Type B pancreatic cell (in vitro differentiated cells): ENCODE measurements at regions not wholly inside any gene's neighbourhood (a gene's known extent, or its start where the extent isn't known, plus 50 kb on each side); places are given as distances from the start of the nearest gene placed in this dataset.

ENCODE experiments used
- DNase-seq: peaks from one replicate; pipeline ENCODE4 v3.0.0; 2021; ENCODE audit warnings: mixed read lengths; ENCODE audit not compliant: unreplicated experiment; ENCODE audit errors: extremely low spot score
- H3K27ac Mint-ChIP-seq: 2 replicates; pipeline ENCODE4 v1.8.0; 2021; ENCODE audit warnings: mild to moderate bottlenecking, mixed read lengths
- H3K27me3 Mint-ChIP-seq: 2 replicates; pipeline ENCODE4 v1.8.0; 2021; ENCODE audit warnings: mixed read lengths
- H3K36me3 Mint-ChIP-seq: 2 replicates; pipeline ENCODE4 v1.8.0; 2021; ENCODE audit warnings: mixed read lengths
- H3K4me1 Mint-ChIP-seq: one replicate; pipeline ENCODE4 v1.8.0; 2021; ENCODE audit warnings: mixed read lengths; ENCODE audit not compliant: unreplicated experiment
- H3K4me3 Mint-ChIP-seq: 2 replicates; pipeline ENCODE4 v1.8.0; 2021; ENCODE audit warnings: mild to moderate bottlenecking, mixed read lengths
- H3K9me3 Mint-ChIP-seq: 2 replicates; pipeline ENCODE4 v1.8.0; 2021; ENCODE audit warnings: mixed read lengths
- TF ChIP-seq, protein P1 (sequence below): fragments of 200-600 bp; sonication (generic); conservative IDR thresholded peaks from 2 replicates; pipeline ENCODE4 v1.5.0; 2021; ENCODE audit warnings: antibody characterized with exemption, mild to moderate bottlenecking

DNA sequence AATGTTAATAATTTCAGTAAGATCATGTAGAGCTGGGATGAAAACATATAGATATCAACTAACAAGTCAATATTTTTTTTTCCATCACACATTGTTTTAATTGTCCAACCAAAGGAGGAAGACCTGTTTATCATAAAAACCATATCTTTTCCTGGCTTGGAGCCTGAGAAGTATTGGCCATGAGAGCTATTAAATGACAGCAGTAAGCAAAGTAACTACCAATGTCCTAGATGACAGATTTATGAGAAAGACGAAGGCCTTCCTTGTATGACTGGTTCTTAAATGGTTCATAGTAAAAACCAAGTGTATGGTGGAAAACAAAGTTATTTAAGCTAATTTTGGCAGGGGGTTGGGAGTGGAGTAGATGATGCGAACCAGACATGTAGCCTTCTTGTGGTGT lies 1147.1 kb upstream of the TENM4 start:
- DNase-seq: no peak
- peaks cover 8% of the 10 kb centered on the region for H3K4me1 Mint-ChIP-seq
- no peaks in the 10 kb centered on the region for H3K36me3 Mint-ChIP-seq
- H3K27me3 Mint-ChIP-seq: no peaks in the 10 kb centered on the region
- H3K4me3 Mint-ChIP-seq: no peak overlapping the region
- no peak overlapping the region for H3K27ac Mint-ChIP-seq
- H3K9me3 Mint-ChIP-seq: peaks cover 6% of the 10 kb centered on the region
- TF ChIP-seq, protein P1, sequence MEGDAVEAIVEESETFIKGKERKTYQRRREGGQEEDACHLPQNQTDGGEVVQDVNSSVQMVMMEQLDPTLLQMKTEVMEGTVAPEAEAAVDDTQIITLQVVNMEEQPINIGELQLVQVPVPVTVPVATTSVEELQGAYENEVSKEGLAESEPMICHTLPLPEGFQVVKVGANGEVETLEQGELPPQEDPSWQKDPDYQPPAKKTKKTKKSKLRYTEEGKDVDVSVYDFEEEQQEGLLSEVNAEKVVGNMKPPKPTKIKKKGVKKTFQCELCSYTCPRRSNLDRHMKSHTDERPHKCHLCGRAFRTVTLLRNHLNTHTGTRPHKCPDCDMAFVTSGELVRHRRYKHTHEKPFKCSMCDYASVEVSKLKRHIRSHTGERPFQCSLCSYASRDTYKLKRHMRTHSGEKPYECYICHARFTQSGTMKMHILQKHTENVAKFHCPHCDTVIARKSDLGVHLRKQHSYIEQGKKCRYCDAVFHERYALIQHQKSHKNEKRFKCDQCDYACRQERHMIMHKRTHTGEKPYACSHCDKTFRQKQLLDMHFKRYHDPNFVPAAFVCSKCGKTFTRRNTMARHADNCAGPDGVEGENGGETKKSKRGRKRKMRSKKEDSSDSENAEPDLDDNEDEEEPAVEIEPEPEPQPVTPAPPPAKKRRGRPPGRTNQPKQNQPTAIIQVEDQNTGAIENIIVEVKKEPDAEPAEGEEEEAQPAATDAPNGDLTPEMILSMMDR: no peak

DNA sequence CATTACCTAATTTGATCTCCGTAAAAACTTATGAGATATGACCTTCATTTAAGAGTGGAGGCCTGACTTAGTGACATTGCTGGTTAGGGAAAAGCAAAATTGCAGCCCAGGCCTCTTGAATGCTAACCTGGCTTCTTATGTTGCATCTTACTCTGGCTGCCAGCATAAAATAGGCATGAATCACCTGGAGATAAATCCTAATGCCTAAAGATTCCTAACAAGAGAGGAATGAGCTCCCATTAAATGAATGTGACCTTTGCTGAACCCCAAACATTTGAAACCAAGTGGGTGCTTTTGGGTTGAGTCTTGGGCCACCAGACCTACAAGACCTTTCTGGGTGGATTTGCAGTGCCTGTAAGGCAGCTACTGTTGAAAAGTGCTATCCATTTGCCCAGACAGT lies 1145.6 kb upstream of the TENM4 start:
- TF ChIP-seq, protein P1: no peak
- H3K27ac Mint-ChIP-seq: no peak overlapping the region

DNA sequence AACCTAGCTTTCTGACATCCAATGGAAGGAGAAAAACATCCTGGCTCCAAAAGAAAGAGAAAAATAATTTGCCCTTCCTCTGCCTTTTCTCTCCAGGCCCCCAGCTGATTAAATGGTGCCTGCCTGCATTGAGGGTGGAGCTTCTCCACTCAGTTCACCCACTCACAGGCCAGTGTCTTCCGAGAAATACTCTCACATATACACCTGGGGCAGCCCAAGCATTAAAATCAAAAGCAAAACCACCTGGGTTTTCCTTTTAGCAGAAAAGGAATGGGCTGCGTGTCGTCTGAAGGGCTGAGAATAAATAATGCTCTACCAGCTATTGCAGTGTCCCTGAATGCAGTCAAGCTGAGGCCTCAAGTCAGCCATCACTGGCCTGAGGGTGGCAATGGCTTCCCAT lies 1143.8 kb upstream of the TENM4 start:
- Mint-ChIP-seq H3K36me3 (no peaks in the 10 kb centered on the region), H3K27me3 (no peaks in the 10 kb centered on the region), H3K9me3 (no peaks in the 10 kb centered on the region), H3K4me1 (peaks cover 8% of the 10 kb centered on the region), H3K4me3 (no peak overlapping the region), H3K27ac (no peak overlapping the region)
- DNase-seq: no peak
- TF ChIP-seq, protein P1: no peak

More for the DNA sequence above, 1145.6 kb upstream of the TENM4 start:
- DNase-seq: no peak
- peaks cover 8% of the 10 kb centered on the region for H3K4me1 Mint-ChIP-seq
- H3K27me3 Mint-ChIP-seq: no peaks in the 10 kb centered on the region
- no peaks in the 10 kb centered on the region for H3K36me3 Mint-ChIP-seq
- H3K4me3 Mint-ChIP-seq: no peak overlapping the region
- peaks cover 6% of the 10 kb centered on the region for H3K9me3 Mint-ChIP-seq

DNA sequence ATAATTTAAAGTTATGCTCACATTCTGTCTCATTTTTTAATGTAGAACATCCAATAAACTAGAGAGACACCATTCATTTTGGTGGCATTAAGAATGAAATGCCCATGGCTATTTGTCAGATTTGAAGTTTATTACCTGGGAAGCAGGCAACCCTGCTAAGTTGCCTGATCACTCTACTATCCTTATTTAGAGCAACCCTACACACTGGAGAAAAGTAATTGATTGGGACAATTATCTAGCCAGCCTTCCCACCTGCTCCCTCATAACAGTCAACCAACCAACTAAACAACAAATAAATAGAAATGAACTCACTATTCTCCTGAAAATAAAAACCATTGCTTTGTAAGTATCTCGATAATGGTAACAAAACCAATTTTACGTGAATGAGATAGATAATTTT lies 1129.0 kb upstream of the TENM4 start:
- no peak for DNase-seq
- no peak overlapping the region for H3K27ac Mint-ChIP-seq
- H3K9me3 Mint-ChIP-seq: peaks cover 4% of the 10 kb centered on the region
- H3K27me3 Mint-ChIP-seq: no peaks in the 10 kb centered on the region
- no peak overlapping the region for H3K4me3 Mint-ChIP-seq
- no peaks in the 10 kb centered on the region for H3K36me3 Mint-ChIP-seq
- TF ChIP-seq, protein P1: no peak
- H3K4me1 Mint-ChIP-seq: no peaks in the 10 kb centered on the region

DNA sequence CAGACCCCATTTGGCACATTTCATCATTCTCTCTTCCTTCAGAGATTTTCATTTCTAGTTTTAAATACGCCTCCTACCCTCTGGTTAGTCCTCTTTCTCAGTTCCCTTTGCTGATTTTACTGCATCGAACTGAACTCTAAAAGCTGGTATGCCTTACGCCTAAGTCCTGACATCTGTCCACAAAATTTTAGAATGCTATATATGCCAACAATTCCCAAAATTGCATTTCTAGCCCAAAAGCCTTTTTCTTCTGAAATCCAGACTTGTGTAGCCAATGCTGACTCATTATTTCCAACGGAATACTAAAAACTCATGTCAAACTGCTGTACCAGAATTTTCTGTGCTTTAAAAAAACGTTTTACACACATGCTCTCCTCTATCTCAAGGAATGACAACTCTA lies 1124.4 kb upstream of the TENM4 start:
- DNase-seq: no peak
- Mint-ChIP-seq H3K27me3 (no peaks in the 10 kb centered on the region), H3K36me3 (no peaks in the 10 kb centered on the region), H3K27ac (no peak overlapping the region), H3K4me1 (no peaks in the 10 kb centered on the region), H3K4me3 (no peak overlapping the region), H3K9me3 (no peaks in the 10 kb centered on the region)
- TF ChIP-seq, protein P1: no peak

DNA sequence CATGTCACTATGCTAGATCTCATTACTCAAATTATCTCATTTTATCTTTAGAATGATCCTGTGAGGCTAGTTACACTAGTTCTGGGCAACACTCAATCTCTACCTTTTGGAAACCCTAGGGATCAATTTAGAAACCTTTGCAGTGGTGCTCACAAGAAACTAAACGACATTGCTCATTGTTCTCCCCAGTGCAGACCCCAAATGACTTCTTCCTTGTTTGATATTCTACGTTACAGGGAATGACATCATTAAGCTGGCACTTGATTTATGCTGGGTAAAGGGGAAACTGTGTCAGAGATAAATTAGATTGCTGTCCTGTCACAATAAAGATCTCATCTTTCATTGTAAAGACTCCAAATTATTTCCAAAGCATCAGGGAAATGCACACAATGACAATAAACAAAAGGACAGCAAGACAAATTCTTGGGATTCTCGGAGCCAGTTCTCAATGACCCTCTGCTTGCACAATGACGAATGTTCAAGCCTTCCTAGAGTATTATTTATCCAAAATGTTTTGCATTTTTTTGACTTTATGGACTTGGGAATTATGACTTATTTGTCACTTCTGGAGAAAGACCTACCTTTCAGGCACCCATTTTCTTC lies 1121.8 kb upstream of the TENM4 start:
- Mint-ChIP-seq H3K36me3 (no peaks in the 10 kb centered on the region), H3K4me3 (no peak overlapping the region), H3K27ac (no peak overlapping the region), H3K4me1 (no peaks in the 10 kb centered on the region), H3K27me3 (peaks cover 11% of the 10 kb centered on the region), H3K9me3 (no peaks in the 10 kb centered on the region)
- DNase-seq: no peak
- TF ChIP-seq, protein P1: no peak
